Right renal cortex interstitium (tissue), 3 donors: ENCODE measurements at regions not wholly inside any gene's neighbourhood (a gene's known extent, or its start where the extent isn't known, plus 50 kb on each side); places are given as distances from the start of the nearest gene placed in this dataset.

Experiments used
- DNase-seq, 3 donors: peaks; one replicate each; pipeline ENCODE4 v3.0.0-alpha.2; 2013; ENCODE audit warnings: low read depth in 3 of 3, low spot score in 2 of 3

DNA sequence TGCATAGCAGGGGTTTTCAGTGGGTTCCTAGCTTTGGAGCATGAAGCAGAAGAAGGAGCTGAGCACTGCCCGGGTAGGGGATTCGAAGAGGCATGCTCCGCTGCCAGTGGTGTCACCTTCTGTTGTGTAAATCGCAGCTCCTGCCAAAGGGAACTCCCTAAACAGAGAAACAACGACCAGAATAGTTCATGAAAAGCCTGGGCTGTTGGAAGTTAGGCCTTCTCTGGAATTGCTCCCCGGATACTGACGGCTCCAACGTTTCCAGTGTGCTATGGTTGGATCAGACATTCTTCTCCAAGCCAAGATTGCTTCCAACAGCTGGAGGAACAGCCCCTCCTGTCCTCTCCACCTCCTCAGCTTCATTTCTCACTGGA, 546.0 kb upstream of the FZD8 start:
- DNase-seq: no peak

DNA sequence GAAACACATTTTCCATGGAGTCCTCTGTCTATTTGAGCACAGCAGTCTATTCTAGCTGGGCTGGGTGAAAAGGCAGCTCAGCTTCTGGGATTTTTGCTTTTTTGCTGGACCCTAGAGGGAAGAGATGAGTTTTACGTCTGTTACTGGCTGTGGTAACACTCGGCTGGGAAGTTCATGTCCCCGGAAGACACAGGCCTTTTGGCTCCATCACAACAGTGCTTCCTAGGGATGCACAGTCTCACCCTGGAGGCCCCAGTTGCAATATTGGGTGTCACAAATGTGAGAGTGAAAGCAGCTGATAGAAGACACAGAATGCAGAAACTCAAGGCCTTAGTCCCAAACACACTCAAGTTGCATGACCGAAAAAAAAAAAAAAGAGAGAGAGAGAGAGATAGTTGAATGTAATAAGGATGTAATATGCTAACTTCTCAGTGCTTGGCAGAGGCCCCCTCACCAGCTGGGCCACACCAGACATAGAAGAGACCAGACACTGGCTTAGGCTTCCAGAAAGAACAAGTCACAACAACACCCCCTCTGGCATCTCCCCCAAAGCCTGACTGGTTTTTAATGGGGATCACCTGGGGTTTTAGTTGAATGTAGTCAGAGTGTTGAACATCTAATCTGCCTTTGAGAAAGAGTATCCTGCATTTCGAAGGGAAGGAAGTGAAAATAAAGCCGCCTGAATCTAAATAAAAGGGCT, 545.4 kb upstream of the FZD8 start:
- no peak for DNase-seq

DNA sequence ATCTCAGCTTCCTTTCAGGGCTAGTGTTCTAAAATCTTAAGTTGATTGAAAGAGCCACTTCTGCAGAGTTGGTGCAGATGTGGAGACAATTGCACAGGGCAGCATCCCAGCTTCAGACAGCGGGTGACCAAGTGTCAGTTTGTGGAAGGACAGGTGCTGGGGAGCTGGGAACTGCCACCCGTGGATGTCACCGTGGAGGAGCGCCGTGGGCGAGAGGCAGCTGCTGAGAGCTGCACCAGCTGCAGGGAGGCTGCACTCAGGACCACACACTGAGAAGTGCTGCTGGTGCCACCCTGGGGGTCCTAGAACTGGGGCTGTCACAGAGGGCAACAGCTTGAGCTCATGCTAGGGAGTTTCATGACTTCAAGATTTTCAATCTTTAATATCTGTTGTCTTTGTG, 543.0 kb upstream of the FZD8 start:
- no peak for DNase-seq

DNA sequence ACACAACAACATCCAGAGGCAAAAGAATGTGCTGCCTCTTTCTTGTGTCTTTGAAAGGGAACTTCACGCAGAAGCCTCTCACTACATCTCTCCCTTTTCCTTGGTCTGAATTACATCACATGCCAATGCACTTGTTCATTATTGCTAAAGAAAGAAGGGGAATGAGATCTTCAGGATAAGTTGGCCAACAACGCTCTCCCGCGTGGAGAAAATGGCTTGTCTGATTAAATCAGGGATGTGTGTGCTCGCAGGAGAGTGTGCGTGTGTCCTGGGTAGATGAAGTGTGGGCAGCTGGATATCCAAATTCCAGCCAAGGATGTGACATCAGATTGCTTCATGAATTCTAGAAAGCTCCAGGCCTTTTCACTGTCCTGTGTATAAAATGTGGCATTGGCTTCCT, 541.6 kb upstream of the FZD8 start:
- no peak for DNase-seq

DNA sequence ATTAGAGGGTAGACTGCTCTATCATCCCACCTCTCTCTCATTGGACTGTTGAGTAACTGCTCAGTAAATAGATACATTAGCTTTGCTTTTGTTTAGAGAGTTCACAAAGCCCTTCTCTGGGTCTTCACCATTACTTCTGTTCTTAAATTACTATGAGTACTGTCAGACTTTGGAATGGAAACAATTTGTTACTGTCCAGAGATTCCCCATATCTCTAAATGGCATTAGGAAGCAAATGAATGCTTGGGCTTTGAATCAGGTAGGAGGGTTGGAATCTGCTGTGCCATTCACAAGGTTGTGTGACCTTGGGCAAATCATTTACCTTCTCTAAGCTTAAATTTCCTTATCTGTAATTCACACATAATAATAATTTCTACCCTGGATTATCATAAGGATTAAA, 541.0 kb upstream of the FZD8 start:
- DNase-seq: no peak

DNA sequence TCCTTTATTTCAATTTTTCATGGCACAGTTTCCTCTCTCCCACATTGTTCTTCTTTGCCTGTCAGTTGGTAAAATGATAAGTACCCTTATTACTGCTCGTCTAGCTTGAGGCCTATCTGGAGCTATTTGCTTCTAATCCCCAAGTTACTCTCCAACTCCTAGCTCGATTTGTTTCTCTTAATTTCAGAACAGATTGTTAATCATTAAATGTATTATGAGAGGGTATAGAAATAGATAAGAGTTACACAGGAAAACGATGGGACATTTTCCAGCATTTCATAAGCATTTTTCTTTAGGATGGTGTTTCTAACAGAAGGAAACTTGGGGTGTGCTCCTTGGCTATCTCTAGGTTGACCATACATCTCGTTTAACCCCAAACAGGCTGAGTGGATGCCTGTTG, 540.5 kb upstream of the FZD8 start:
- DNase-seq: no peak

DNA sequence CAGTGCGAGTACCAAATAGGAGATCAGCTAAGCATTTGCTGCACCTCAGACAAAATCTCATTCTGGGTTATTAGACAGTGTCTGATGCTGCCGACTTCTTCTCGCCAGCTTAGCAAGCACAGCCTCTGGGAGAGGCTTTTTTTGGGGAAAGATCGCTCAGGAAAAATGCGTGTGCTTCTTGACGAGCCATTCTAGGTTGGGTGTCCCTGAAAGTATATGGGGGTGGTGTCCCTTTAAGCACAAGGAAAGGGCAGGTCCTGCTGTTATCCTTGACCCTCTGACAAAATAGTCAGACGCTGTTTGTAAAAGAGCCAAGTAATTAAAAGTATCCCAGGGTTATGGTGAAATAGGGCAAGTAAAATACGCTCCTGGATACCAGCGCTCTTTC, 540.1 kb upstream of the FZD8 start:
- no peak for DNase-seq

DNA sequence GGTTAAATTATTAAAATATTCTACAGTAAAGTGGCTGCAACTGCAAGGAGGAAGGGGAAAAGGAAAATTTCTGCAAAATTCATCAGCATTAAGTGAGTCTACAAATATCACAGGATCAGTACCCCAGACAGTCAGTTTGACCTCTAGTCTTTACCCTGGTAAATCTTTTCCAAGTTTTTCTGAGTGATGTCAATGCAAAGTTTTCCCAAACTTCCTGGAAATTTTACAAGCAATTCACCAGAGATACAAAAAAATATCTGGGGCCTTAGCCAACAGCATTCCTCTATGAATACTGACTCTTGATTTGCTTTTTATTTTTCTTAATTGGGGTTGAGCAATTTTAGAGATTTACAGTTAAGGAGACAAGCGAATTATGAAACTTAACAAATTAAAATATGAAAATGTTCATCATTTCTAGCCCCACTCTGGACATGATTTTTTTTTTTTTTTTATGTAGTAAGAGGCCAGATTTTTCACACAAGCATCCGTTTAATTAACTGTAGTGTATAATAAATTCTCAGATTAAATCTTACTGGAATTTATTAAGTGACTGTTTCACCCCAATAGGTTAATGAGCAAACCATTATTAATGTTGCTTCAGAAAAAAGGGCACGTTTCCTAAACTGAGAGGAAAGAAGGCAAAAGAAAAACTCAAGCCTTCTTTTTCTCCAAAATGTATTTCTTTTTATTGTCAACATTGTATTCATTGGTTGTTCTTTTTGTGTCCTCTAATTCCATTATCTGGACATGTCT, 539.5 kb upstream of the FZD8 start:
- no peak for DNase-seq

DNA sequence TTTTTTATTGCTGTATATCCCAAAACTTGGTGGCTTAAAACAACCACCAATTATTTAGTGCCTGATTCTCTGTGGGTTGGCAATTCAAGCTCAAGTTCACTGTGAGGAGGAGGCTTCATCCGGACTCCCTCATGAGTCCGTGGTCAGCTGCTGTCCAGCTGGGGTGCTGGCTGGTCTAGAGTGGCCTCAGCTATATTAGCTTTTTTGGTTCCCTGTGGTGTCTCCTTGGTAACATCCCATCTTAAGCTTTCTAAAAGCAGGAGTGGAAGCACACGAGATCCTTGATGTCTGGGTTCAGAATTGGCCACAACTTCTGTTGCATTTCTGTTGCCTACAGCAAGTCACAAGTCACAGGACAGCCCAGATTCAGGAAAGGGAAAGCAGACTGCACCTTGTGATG, 536.5 kb upstream of the FZD8 start:
- DNase-seq: no peak

DNA sequence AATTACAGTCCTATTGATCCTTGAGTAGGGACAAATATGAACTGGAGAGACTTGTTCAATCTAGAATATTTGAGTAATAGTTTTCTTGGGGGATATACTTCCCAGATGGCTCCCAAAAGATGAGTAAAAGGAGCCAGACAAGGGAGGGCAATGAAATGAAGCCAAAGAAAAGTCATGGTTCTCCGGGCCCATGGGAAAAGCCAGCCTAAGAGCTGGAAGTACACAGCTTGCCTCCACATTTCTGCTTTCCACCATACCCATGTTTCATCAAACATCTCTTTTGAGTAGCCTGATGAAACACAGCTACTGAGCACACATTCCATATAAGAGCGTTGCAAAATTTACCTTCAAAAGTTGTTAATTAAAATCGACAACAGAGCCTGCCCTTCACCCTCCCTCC, 535.0 kb upstream of the FZD8 start:
- no peak for DNase-seq

DNA sequence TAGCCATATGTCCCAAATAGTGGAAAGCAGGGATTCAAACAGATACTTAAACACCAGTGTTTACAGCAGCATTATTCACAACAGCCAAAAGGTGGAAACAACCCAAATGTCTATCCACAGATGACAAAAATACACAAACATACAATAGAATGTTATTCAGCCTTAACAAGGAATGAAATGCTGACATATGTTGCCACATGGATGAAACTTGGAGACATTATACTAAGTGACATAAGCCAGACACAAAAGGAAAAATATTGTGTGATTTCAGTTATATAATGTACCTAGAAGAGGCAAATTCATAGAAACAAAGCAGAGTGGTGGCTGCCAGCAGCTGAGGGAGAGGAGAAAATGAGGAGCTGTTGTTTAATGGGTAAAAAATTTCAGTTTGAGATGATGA, 533.9 kb upstream of the FZD8 start:
- DNase-seq: no peak

DNA sequence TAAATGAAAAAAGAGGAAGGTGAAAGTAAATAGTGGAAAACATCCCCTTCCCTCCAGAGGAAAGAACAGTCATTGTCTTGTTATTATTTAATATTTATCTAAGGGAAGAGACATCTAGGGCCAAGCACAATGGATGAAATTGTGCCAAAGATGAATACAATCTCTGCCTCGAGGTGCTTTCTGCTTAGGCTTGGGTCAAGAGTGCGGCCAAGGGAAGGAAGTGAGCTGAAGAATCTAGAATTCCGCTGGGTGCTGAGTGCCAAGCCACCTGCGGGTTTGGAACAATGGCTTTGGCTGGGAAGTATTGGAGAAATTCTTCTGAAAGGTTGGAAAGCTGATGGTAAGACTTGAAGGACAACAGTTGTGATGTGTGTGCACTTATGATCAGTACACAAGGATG, 531.3 kb upstream of the FZD8 start:
- DNase-seq: no peak

DNA sequence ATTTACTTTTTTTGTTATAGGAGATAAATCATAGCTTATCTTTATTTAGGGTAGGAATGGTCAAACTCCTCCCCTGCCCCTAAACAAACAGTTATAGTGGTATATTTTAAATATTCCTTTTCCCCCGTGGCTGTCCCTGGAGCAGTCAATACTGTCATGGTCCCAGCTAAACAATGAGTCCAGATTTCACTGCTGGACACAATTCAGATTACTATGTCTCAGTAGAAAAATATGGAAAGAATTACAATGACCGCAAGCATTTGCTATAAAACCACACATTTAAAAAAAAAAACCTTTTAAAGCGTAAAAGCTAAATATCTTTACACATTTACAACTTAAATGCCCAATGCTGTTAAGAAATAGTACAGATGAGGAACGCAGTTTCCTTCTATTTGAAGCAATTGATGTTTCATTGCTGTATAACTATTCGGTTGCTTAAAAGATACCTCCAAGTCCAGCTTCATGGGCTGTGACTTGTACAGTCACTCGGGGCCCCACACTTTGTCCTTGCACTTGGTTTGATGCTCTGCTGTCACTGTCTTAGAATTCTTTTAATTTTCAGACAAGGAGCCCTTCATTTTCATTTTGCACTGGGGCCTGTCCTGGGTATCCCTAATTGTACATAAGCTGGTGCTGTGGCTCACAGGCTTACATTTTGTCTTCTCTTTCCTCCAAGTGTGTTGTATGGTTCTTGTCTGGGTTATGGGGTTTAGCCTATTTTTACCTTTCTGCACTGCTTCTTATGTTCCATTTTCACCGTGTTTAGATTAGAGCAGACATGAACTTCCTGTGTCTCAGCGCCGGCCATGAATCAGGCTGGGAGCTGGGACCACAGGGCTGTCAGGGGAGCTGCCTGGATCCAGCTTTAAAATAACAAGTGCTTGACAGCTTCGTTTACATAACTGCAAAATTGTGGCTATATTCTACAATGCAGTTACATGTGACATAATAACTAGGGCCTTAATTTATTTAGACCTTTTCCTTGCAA, 530.2 kb upstream of the FZD8 start:
- DNase-seq: peak in 1 of 3 donors; percentile 25

DNA sequence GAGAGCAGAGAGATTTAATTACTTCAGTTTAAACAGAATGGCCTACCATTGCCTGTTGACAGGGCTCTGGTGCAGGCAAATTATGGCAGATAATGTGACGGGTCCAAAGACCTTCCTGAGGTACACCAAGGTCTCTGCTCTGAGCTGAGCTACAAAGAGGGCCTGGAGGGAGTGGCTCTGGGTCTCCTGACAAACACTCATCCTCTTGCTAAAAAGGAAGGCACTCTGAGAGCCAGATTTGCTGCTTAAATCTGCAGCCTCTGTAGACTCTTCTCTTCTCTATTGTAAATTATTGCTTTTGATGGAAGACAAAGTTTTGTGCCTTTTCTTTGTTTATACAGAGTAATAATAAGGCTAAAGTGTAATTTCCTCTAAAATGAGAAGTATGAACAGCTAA, 529.5 kb upstream of the FZD8 start:
- no peak for DNase-seq

DNA sequence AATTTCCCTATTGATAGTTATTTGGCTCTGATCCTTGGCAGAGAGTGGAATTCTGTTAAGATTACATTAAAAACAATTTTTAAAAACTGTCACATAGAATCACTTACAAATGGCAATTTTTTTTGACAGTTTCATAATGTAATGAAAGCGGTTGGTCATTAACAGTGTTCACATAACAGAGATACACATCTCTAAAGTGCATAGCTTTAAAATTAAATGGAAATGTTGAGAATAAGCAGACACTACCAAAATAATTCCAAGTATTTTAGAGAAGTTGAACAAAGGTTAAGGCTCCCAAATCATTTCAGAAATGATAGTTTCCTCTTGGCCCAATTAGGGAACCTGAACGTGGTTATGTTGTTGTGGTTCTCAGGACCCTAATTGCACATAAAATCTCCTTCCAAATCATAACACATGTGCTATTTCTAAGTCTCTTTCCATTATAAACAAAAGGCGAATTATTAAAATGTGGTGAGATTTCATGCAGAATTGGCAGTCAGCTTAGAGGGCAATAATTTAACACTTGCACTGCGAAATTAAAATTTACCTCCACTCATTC, 528.9 kb upstream of the FZD8 start:
- no peak for DNase-seq

DNA sequence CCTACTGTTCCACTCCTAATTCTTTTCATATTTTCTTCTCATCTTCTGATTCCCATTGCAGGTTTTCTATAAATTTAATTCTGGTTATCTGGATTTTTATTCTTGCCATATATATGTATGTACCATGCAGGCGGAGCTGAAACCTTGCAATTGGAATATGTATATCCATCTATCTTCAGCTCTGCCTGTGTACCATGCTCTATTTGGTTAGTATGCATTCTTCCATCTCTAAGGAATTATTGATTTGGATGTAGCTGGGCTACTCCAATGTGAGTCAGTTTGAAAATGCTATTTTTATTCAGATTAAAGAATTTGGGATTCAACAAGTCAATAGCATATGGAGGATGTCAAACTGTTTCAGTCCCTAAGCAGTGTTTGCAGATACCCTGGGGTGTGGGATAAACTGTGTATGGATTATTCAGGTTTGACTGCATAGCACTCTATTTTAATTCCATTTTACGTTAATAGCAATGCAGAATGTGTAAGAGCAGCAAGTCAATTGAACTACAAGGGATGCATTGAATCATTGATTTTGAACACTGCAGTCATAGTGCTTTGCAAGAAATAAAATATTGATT, 528.1 kb upstream of the FZD8 start:
- DNase-seq: no peak

DNA sequence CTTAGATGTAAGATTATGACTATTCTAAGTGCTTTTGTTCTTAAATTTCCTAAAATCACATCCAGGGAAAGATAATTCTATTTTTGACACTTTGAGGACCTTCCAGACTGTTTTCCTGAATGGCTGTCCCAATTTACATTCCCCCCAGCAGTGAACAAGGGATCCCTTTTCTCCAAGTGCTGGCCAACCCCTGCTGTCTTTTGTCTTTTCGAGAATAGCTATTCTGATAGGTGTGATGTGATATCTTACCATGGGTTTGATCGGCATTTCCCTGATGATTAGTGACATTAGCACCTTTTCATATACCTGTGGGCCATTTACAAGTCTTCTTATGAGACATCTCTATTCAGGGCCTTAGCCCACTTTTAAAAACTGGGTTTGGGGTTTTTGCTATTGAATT, 526.7 kb upstream of the FZD8 start:
- DNase-seq: no peak

DNA sequence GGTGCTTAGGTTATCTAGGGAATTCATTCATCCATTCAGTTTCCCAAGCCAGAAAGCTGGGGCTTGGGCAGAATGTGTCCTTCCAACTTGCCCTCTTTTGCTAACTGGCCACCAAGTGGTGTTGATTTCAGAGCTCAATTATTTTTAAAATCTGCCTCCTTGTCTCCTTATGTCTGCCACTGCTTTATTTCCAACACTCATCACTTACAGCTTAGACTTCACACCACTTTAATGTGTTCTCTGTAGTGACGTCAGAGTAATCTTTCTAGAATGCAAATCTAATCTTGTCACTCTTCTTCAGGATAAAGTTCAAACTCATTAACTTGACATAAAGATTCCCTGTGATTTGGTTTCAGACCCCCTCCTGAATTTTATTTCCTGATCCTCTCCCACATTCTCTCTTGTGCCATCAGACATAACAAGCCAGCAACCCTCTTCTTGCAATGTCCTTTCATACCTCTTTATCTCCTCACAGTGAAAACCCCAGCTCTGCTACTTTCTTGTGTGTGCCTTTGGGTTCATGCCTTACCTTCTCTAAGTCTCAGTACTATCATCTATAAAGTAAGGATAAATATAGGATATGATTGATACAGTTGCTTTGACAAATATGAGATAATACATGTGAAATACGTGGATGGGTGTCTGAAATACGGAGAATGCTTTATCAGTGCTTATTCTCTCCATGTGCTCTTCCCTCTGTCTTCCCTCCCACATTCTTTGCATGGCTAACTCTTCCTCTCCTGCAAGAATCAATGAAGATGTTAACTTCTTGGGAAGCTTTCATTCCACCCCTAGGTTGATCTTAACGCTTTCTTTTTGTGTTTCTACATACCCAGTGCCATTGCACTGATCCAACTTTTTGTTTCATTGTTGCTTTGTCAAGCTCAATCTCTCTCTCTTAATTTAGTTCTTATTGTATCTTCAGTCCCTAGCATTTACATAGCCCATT, 522.7 kb upstream of the FZD8 start:
- DNase-seq: no peak

DNA sequence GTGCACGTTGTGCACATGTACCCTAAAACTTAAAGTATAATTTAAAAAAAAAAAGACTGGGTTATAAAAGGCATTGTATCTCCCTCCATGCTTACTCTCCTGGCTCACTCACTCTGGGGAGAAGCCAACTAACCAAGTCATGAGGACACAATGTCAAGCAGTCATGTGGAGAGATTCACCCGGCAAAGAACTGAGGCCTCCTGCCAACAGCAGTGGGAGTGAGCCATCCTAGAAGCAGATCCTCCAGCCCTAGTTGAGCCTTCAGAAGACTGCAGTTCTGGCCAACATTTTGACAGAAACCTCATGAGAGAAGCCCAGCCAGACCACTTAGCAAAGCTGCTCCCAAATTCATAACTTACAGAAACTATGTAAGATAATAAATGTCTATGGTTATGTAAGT, 521.7 kb upstream of the FZD8 start:
- DNase-seq: no peak

DNA sequence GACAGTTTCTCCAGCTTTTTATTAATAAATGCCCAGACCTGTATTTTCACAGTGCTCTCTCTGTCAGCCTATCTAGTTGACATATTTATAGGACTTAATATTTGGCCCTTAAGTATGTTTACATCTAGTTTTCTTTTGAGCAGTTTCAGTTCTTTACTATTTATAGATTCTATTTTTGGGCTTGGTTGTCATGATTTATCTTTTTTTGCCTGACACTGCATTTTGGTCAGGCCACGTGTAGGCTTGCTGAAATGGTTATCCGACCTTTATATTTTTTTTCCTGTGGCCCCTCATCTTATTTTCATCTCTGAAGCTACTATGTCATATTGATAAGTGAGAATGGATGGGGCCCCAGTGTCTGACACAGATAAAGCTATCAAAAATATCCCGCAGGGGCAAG, 515.4 kb upstream of the FZD8 start:
- no peak for DNase-seq
